ENCODE measurements at regions not wholly inside any gene's neighbourhood (a gene's known extent, or its start where the extent isn't known, plus 50 kb on each side); places are given as distances from the start of the nearest gene placed in this dataset.

DNA sequence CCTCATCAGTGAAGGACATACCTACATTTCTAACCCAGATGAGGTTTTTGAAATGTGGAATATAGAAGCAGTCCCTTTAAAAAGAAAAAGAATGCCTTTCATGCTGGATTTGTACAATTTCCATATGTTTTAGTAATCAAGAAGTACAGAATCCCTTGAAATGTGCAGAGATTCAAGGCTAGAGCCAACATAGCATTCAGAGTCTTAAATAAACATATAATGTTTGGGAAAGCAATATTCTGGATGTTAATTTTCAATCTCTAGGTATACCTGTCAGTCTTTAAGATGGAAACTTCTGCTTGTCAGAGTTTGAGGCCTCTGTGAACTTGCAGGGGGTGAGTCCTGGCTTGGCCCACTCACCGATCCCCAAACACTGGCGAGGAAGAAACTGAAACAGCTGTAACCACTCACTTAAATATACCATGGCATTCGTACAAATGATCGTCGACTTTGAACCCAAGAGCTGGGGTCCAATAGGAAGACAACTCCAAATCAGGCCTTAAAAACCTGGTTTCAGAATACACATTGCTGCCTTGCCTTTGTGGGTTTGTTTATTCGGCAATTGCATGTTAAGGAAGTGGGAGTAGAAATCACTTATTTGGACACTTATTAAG, 132.8 kb upstream of the NCK2 start:
- no peak overlapping the region for H3K9ac ChIP-seq (ENCODE audit: low read length)
- H3K36me3 ChIP-seq (ENCODE audit: insufficient read depth, low read length): no peaks in the 10 kb centered on the region
- H3K27me3 ChIP-seq (ENCODE audit: insufficient read depth, low read depth, low read length): no peaks in the 10 kb centered on the region
- H3K9me2 ChIP-seq (ENCODE audit: insufficient read depth, low read length): no peaks in the 10 kb centered on the region
- H3K27ac ChIP-seq (ENCODE audit: low read length): no peak overlapping the region
- H3F3A ChIP-seq (ENCODE audit: insufficient read depth, low read length, poor library complexity, severe bottlenecking): no peaks in the 10 kb centered on the region
- H3K9me3 ChIP-seq (ENCODE audit: low read length): no peaks in the 10 kb centered on the region
- no peak for TF ChIP-seq SMC3 (conservative IDR thresholded peaks at IDR 0.05; ENCODE audit: poor library complexity)
- TF ChIP-seq MXI1 (conservative IDR thresholded peaks at IDR 0.05; ENCODE audit: poor library complexity, severe bottlenecking): no peak
- no peak for TF ChIP-seq EP300 (conservative IDR thresholded peaks at IDR 0.05; ENCODE audit: poor library complexity, severe bottlenecking)
- TF ChIP-seq, protein P1, sequence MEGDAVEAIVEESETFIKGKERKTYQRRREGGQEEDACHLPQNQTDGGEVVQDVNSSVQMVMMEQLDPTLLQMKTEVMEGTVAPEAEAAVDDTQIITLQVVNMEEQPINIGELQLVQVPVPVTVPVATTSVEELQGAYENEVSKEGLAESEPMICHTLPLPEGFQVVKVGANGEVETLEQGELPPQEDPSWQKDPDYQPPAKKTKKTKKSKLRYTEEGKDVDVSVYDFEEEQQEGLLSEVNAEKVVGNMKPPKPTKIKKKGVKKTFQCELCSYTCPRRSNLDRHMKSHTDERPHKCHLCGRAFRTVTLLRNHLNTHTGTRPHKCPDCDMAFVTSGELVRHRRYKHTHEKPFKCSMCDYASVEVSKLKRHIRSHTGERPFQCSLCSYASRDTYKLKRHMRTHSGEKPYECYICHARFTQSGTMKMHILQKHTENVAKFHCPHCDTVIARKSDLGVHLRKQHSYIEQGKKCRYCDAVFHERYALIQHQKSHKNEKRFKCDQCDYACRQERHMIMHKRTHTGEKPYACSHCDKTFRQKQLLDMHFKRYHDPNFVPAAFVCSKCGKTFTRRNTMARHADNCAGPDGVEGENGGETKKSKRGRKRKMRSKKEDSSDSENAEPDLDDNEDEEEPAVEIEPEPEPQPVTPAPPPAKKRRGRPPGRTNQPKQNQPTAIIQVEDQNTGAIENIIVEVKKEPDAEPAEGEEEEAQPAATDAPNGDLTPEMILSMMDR (IDR thresholded peaks at IDR 0.05; ENCODE audit: poor library complexity, severe bottlenecking): no peak
- TF ChIP-seq RAD21 (conservative IDR thresholded peaks at IDR 0.05): no peak
- TF ChIP-seq, protein P2, sequence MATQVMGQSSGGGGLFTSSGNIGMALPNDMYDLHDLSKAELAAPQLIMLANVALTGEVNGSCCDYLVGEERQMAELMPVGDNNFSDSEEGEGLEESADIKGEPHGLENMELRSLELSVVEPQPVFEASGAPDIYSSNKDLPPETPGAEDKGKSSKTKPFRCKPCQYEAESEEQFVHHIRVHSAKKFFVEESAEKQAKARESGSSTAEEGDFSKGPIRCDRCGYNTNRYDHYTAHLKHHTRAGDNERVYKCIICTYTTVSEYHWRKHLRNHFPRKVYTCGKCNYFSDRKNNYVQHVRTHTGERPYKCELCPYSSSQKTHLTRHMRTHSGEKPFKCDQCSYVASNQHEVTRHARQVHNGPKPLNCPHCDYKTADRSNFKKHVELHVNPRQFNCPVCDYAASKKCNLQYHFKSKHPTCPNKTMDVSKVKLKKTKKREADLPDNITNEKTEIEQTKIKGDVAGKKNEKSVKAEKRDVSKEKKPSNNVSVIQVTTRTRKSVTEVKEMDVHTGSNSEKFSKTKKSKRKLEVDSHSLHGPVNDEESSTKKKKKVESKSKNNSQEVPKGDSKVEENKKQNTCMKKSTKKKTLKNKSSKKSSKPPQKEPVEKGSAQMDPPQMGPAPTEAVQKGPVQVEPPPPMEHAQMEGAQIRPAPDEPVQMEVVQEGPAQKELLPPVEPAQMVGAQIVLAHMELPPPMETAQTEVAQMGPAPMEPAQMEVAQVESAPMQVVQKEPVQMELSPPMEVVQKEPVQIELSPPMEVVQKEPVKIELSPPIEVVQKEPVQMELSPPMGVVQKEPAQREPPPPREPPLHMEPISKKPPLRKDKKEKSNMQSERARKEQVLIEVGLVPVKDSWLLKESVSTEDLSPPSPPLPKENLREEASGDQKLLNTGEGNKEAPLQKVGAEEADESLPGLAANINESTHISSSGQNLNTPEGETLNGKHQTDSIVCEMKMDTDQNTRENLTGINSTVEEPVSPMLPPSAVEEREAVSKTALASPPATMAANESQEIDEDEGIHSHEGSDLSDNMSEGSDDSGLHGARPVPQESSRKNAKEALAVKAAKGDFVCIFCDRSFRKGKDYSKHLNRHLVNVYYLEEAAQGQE (IDR thresholded peaks at IDR 0.05; ENCODE audit: borderline replicate concordance): no peak
- no peak for TF ChIP-seq POLR2AphosphoS5 (IDR thresholded peaks at IDR 0.05)
- TF ChIP-seq TAF1 (IDR thresholded peaks at IDR 0.05; ENCODE audit: low read depth): no peak
- no peak for TF ChIP-seq EZH2 (IDR thresholded peaks at IDR 0.05; ENCODE audit: borderline replicate concordance, insufficient read depth, low read length, poor library complexity, severe bottlenecking)
- H3K4me2 ChIP-seq (ENCODE audit: low read length): no peak overlapping the region
- no peak overlapping the region for H2AFZ ChIP-seq (ENCODE audit: low read depth, low read length)
- H3K4me3 ChIP-seq (ENCODE audit: low read length): no peak overlapping the region
- H4K20me1 ChIP-seq (ENCODE audit: insufficient read depth): no peaks in the 10 kb centered on the region
- H3K79me2 ChIP-seq (replicated peaks; ENCODE audit: insufficient read depth, low read length): no peaks in the 10 kb centered on the region

DNA sequence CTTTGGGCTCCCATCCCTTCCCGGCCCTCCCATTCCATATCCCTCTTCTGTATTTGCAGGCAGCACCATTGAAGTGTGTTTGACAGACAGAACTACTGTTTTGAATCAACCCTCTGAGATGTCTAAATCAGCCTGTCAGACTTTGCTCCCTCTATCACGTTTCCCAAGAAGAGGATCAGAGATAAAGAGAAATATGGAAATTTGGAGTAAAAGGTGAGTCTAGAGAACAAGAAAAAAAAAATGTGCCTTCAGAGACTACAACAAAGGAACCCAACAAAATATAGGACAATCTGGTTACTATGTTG, 133.4 kb upstream of the NCK2 start:
- no peak overlapping the region for H3K9ac ChIP-seq (ENCODE audit: low read length)
- no peaks in the 10 kb centered on the region for H4K20me1 ChIP-seq (ENCODE audit: insufficient read depth)
- H2AFZ ChIP-seq (ENCODE audit: low read depth, low read length): no peak overlapping the region
- H3F3A ChIP-seq (ENCODE audit: insufficient read depth, low read length, poor library complexity, severe bottlenecking): no peaks in the 10 kb centered on the region
- H3K9me2 ChIP-seq (ENCODE audit: insufficient read depth, low read length): no peaks in the 10 kb centered on the region
- H3K27me3 ChIP-seq (ENCODE audit: insufficient read depth, low read depth, low read length): no peaks in the 10 kb centered on the region
- no peaks in the 10 kb centered on the region for H3K9me3 ChIP-seq (ENCODE audit: low read length)
- H3K4me2 ChIP-seq (ENCODE audit: low read length): no peak overlapping the region
- TF ChIP-seq, protein P2 (IDR thresholded peaks at IDR 0.05; ENCODE audit: borderline replicate concordance): peak; percentile 35
- no peak for TF ChIP-seq MXI1 (conservative IDR thresholded peaks at IDR 0.05; ENCODE audit: poor library complexity, severe bottlenecking)
- TF ChIP-seq, protein P1 (IDR thresholded peaks at IDR 0.05; ENCODE audit: poor library complexity, severe bottlenecking): no peak
- peak; percentile 65 for TF ChIP-seq EP300 (conservative IDR thresholded peaks at IDR 0.05; ENCODE audit: poor library complexity, severe bottlenecking)
- TF ChIP-seq POLR2AphosphoS5 (IDR thresholded peaks at IDR 0.05): peak; percentile 41
- no peaks in the 10 kb centered on the region for H3K79me2 ChIP-seq (replicated peaks; ENCODE audit: insufficient read depth, low read length)
- no peak overlapping the region for H3K4me3 ChIP-seq (ENCODE audit: low read length)
- no peaks in the 10 kb centered on the region for H3K36me3 ChIP-seq (ENCODE audit: insufficient read depth, low read length)
- H3K27ac ChIP-seq (ENCODE audit: low read length): no peak overlapping the region
